Stimulated activated memory B cell treated with anti-CD40 and anti-IgM and Interleukin-4, amounts not matched to agents 10 μg/mL and 1 μg/mL and 100 μg/mL, for 72 hours (primary cell): ENCODE measurements at regions not wholly inside any gene's neighbourhood (a gene's known extent, or its start where the extent isn't known, plus 50 kb on each side); places are given as distances from the start of the nearest gene placed in this dataset.

Experiments
- ATAC-seq: fragments of 150-1000 bp; cut with Tn5 transposase; 2 replicates; pipeline ENCODE4 v1.10.0; 2021
- H3K27ac Mint-ChIP-seq: one replicate; pipeline ENCODE4 v1.8.0; 2022; ENCODE audit warnings: mild to moderate bottlenecking, mixed read lengths
- H3K27me3 Mint-ChIP-seq: one replicate; pipeline ENCODE4 v1.8.0; 2022; ENCODE audit warnings: mixed read lengths
- H3K36me3 Mint-ChIP-seq: one replicate; pipeline ENCODE4 v1.8.0; 2022; ENCODE audit warnings: mixed read lengths
- H3K4me1 Mint-ChIP-seq: one replicate; pipeline ENCODE4 v1.8.0; 2022; ENCODE audit warnings: mixed read lengths
- H3K4me3 Mint-ChIP-seq: one replicate; pipeline ENCODE4 v1.8.0; 2022; ENCODE audit warnings: mild to moderate bottlenecking, moderate library complexity, mixed read lengths
- H3K9me3 Mint-ChIP-seq: one replicate; pipeline ENCODE4 v1.8.0; 2022; ENCODE audit warnings: mixed read lengths

GRCh38 chr4:85358831-85359230, 116.1 kb upstream of the ARHGAP24 start:
- H3K36me3 Mint-ChIP-seq: no peaks in the 10 kb centered on the region
- H3K27ac Mint-ChIP-seq: no peak overlapping the region
- ATAC-seq: no peak
- H3K9me3 Mint-ChIP-seq: no peaks in the 10 kb centered on the region
- H3K27me3 Mint-ChIP-seq: peaks cover 8% of the 10 kb centered on the region
- H3K4me1 Mint-ChIP-seq: peaks cover 6% of the 10 kb centered on the region
- no peak overlapping the region for H3K4me3 Mint-ChIP-seq

GRCh38 chr4:85362550-85362949, 112.4 kb upstream of the ARHGAP24 start:
- Mint-ChIP-seq H3K4me3 (no peak overlapping the region), H3K36me3 (no peaks in the 10 kb centered on the region), H3K27me3 (peaks cover 5% of the 10 kb centered on the region), H3K9me3 (no peaks in the 10 kb centered on the region), H3K27ac (no peak overlapping the region), H3K4me1 (peaks cover 6% of the 10 kb centered on the region)
- ATAC-seq: no peak

DNA sequence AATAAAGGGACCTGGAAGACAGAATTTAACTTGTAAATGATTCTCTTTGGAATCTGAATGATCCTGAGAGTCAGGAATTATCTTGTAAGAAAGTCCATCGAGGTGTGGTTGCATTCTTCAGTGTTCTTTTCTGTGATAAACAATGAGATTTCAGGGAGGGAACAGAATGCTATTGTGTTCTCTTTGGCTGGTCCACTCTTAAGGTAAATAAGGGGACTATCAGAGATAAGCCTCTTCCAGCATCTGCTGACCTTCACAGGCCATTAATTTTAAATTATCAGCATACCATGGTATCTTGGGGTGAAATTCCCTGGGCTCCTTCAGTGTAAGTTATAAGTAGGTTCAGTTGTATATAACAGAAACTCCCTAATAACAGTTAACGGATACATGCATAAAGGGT, 107.1 kb upstream of the ARHGAP24 start:
- no peaks in the 10 kb centered on the region for H3K9me3 Mint-ChIP-seq
- ATAC-seq: no peak

GRCh38 chr4:85368240-85368639, 106.7 kb upstream of the ARHGAP24 start:
- Mint-ChIP-seq H3K36me3 (no peaks in the 10 kb centered on the region), H3K27ac (peak overlapping the region; percentile 64), H3K4me1 (peaks cover 26% of the 10 kb centered on the region)

More for the DNA sequence above, 107.1 kb upstream of the ARHGAP24 start:
- Mint-ChIP-seq H3K4me3 (no peak overlapping the region), H3K27me3 (no peaks in the 10 kb centered on the region), H3K4me1 (peaks cover 26% of the 10 kb centered on the region), H3K36me3 (no peaks in the 10 kb centered on the region), H3K27ac (no peak overlapping the region)

GRCh38 chr4:85368932-85369331, 106.0 kb upstream of the ARHGAP24 start:
- Mint-ChIP-seq H3K4me3 (no peak overlapping the region), H3K9me3 (no peaks in the 10 kb centered on the region), H3K27ac (peak overlapping the region; percentile 64), H3K27me3 (no peaks in the 10 kb centered on the region), H3K4me1 (peaks cover 26% of the 10 kb centered on the region), H3K36me3 (no peaks in the 10 kb centered on the region)
- ATAC-seq: peak; percentile 66

More at GRCh38 chr4:85368240-85368639, 106.7 kb upstream of the ARHGAP24 start:
- no peak for ATAC-seq
- Mint-ChIP-seq H3K27me3 (no peaks in the 10 kb centered on the region), H3K9me3 (no peaks in the 10 kb centered on the region), H3K4me3 (no peak overlapping the region)

GRCh38 chr4:85369703-85370380, 105.1 kb upstream of the ARHGAP24 start:
- peaks cover 26% of the 10 kb centered on the region for H3K4me1 Mint-ChIP-seq
- H3K4me3 Mint-ChIP-seq: no peak overlapping the region
- no peaks in the 10 kb centered on the region for H3K9me3 Mint-ChIP-seq
- ATAC-seq: peak; percentile 47
- no peaks in the 10 kb centered on the region for H3K27me3 Mint-ChIP-seq
- no peaks in the 10 kb centered on the region for H3K36me3 Mint-ChIP-seq
- H3K27ac Mint-ChIP-seq: peak overlapping the region; percentile 64

- Mint-ChIP-seq H3K4me1 (peaks cover 26% of the 10 kb centered on the region), H3K9me3 (no peaks in the 10 kb centered on the region), H3K27ac (peak overlapping the region; percentile 64), H3K4me3 (no peak overlapping the region), H3K36me3 (no peaks in the 10 kb centered on the region), H3K27me3 (no peaks in the 10 kb centered on the region)
- ATAC-seq: peak; percentile 90
Observed at GRCh38 chr4:85370400-85371032, 104.4 kb upstream of the ARHGAP24 start.

- H3K4me1 Mint-ChIP-seq: peaks cover 26% of the 10 kb centered on the region
- no peak for ATAC-seq
- no peaks in the 10 kb centered on the region for H3K36me3 Mint-ChIP-seq
- no peaks in the 10 kb centered on the region for H3K27me3 Mint-ChIP-seq
- H3K27ac Mint-ChIP-seq: no peak overlapping the region
- H3K4me3 Mint-ChIP-seq: no peak overlapping the region
- no peaks in the 10 kb centered on the region for H3K9me3 Mint-ChIP-seq
Observed at GRCh38 chr4:85372966-85373365, 102.0 kb upstream of the ARHGAP24 start.

- Mint-ChIP-seq H3K4me1 (no peaks in the 10 kb centered on the region), H3K9me3 (no peaks in the 10 kb centered on the region), H3K27me3 (no peaks in the 10 kb centered on the region), H3K36me3 (no peaks in the 10 kb centered on the region), H3K27ac (no peak overlapping the region), H3K4me3 (no peak overlapping the region)
- no peak for ATAC-seq
Observed at GRCh38 chr4:85376285-85376684, 98.7 kb upstream of the ARHGAP24 start.

- Mint-ChIP-seq H3K36me3 (no peaks in the 10 kb centered on the region), H3K4me3 (no peak overlapping the region), H3K27ac (no peak overlapping the region), H3K9me3 (peaks cover 2% of the 10 kb centered on the region), H3K4me1 (no peaks in the 10 kb centered on the region), H3K27me3 (no peaks in the 10 kb centered on the region)
- no peak for ATAC-seq
Observed at GRCh38 chr4:85381968-85382367, 93.0 kb upstream of the ARHGAP24 start.

DNA sequence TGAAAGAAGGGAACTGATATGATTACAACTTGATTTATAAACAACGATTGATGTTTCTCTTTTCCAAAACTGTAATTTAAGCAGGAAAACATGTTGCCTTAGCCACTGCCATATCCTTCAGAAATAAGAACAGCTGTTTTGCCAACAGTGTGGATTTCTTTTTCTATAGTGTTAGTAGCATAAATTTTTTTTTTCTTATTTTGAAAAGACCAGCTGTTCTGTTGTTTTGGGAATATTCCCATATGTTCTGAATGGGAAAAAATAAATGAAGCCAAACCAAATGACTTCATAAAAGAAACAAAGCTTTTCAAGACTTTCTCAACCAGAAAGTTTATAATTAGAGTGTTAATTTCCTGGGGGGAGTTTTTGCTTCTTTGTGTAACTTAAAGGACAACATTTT, 83.9 kb upstream of the ARHGAP24 start:
- H3K9me3 Mint-ChIP-seq: peaks cover 5% of the 10 kb centered on the region
- peaks cover 25% of the 10 kb centered on the region for H3K4me1 Mint-ChIP-seq
- H3K27me3 Mint-ChIP-seq: no peaks in the 10 kb centered on the region
- H3K27ac Mint-ChIP-seq: no peak overlapping the region
- H3K4me3 Mint-ChIP-seq: no peak overlapping the region
- no peaks in the 10 kb centered on the region for H3K36me3 Mint-ChIP-seq
- ATAC-seq: no peak

GRCh38 chr4:85391589-85392410, 83.2 kb upstream of the ARHGAP24 start:
- H3K27me3 Mint-ChIP-seq: no peaks in the 10 kb centered on the region
- peak overlapping the region; percentile 16 for H3K4me3 Mint-ChIP-seq
- H3K27ac Mint-ChIP-seq: peak overlapping the region; percentile 82
- no peaks in the 10 kb centered on the region for H3K36me3 Mint-ChIP-seq
- peaks cover 5% of the 10 kb centered on the region for H3K9me3 Mint-ChIP-seq
- peak; percentile 78 for ATAC-seq
- H3K4me1 Mint-ChIP-seq: peaks cover 25% of the 10 kb centered on the region

GRCh38 chr4:85393201-85393600, 81.7 kb upstream of the ARHGAP24 start:
- no peak overlapping the region for H3K4me3 Mint-ChIP-seq
- H3K27me3 Mint-ChIP-seq: no peaks in the 10 kb centered on the region
- no peaks in the 10 kb centered on the region for H3K9me3 Mint-ChIP-seq
- no peaks in the 10 kb centered on the region for H3K36me3 Mint-ChIP-seq
- no peak overlapping the region for H3K27ac Mint-ChIP-seq
- ATAC-seq: peak; percentile 84
- H3K4me1 Mint-ChIP-seq: peaks cover 25% of the 10 kb centered on the region

- H3K27me3 Mint-ChIP-seq: no peaks in the 10 kb centered on the region
- H3K4me3 Mint-ChIP-seq: no peak overlapping the region
- H3K27ac Mint-ChIP-seq: no peak overlapping the region
- ATAC-seq: no peak
- H3K9me3 Mint-ChIP-seq: no peaks in the 10 kb centered on the region
- H3K36me3 Mint-ChIP-seq: no peaks in the 10 kb centered on the region
- peaks cover 21% of the 10 kb centered on the region for H3K4me1 Mint-ChIP-seq
Observed at GRCh38 chr4:85398276-85398675, 76.7 kb upstream of the ARHGAP24 start.

DNA sequence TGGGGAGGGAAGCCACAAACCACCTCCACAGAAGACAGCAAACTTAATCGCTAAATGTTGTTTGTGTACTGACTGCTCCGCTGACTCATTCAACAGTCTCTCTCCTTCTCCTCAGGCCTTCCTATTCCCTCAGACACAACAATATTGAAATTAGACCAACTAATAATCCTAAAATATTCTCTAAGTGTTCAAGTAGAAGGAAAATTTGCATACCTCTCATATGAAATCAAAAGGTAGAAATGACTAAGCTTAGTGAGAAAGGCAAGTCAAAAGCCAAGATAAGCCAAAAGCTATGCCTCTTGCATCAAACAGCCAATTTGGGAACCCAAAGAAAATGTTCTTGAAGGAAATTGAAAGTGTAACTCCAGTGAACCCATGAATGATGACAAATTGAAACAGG, 75.7 kb upstream of the ARHGAP24 start:
- ATAC-seq: peak; percentile 48
- Mint-ChIP-seq H3K4me3 (peak overlapping the region; percentile 29), H3K27me3 (no peaks in the 10 kb centered on the region), H3K9me3 (no peaks in the 10 kb centered on the region), H3K36me3 (no peaks in the 10 kb centered on the region), H3K4me1 (peaks cover 16% of the 10 kb centered on the region), H3K27ac (peak overlapping the region; percentile 10)
